IMR-90 (cell line): ENCODE measurements at regions not wholly inside any gene's neighbourhood (a gene's known extent, or its start where the extent isn't known, plus 50 kb on each side); places are given as distances from the start of the nearest gene placed in this dataset.

ENCODE experiments used
- ATAC-seq: fragments of 200-7000 bp; cut with Tn5 transposase; 2 replicates; pipeline ENCODE4 v1.9.1; 2020; ENCODE audit warnings: low read depth, mild to moderate bottlenecking, moderate library complexity
- BruUV-seq: library from RNA; stranded (reverse); fragments of 400-500 nt; replicated peaks from 2 replicates; lab custom pipeline; 2021; lab: Mats Ljungman, UMichigan
- CTCF ChIA-PET: fragments of 300-600 bp; formaldehyde crosslinking; extraction: SDS; loops from one replicate; lab custom pipeline; 2021; ENCODE audit warnings: antibody characterized with exemption; lab: Yijun Ruan, JAX
- POLR2A ChIA-PET: fragments of 300-600 bp; sonication (Branson Sonifier 250); formaldehyde crosslinking; loops from one replicate; lab custom pipeline; 2022; ENCODE audit warnings: antibody characterized with exemption; ENCODE audit not compliant: unreplicated experiment; lab: Charles Lee
- DNase-seq: peaks from one replicate; pipeline ENCODE4 v3.0.0; 2013
- H2AFZ ChIP-seq: replicated peaks from 2 replicates; pipeline ENCODE3; 2013; ENCODE audit warnings: low read length, mild to moderate bottlenecking; ENCODE audit not compliant: poor library complexity
- H2AK5ac ChIP-seq: 2 replicates; pipeline ENCODE4 v1.6.1; 2013; ENCODE audit warnings: low read depth, low read length, inconsistent platforms
- H2AK9ac ChIP-seq: replicated peaks from 2 replicates; pipeline ENCODE3; 2013; ENCODE audit warnings: mild to moderate bottlenecking, low read depth, low read length, moderate library complexity; ENCODE audit not compliant: poor library complexity
- H2BK120ac ChIP-seq: 2 replicates; pipeline ENCODE4 v1.6.1; 2013; ENCODE audit warnings: low read depth, low read length, inconsistent platforms
- H2BK15ac ChIP-seq: 3 replicates; pipeline ENCODE4 v1.6.1; 2013; ENCODE audit warnings: low read depth, low read length, inconsistent platforms
- H2BK20ac ChIP-seq: 2 replicates; pipeline ENCODE4 v1.6.1; 2013; ENCODE audit warnings: low read depth, mild to moderate bottlenecking, inconsistent platforms, low read length, moderate library complexity
- H2BK5ac ChIP-seq: 2 replicates; pipeline ENCODE4 v1.6.1; 2013; ENCODE audit warnings: mild to moderate bottlenecking, low read depth, low read length, inconsistent platforms; ENCODE audit not compliant: poor library complexity, severe bottlenecking
- H3K14ac ChIP-seq: replicated peaks from 2 replicates; pipeline ENCODE4 v1.6.1; 2013; ENCODE audit warnings: low read depth, low read length, inconsistent platforms
- H3K18ac ChIP-seq: 2 replicates; pipeline ENCODE4 v1.6.1; 2013; ENCODE audit warnings: low read depth, low read length, control low read depth
- H3K23ac ChIP-seq: 2 replicates; pipeline ENCODE4 v1.6.1; 2013; ENCODE audit warnings: low read depth, low read length, inconsistent platforms
- H3K27ac ChIP-seq: 2 replicates; pipeline ENCODE4 v1.5.1; 2013; ENCODE audit warnings: mild to moderate bottlenecking, control low read depth, low read length; ENCODE audit not compliant: insufficient read depth
- H3K27me3 ChIP-seq: 2 replicates; pipeline ENCODE4 v1.6.1; 2013; ENCODE audit warnings: low read length; ENCODE audit not compliant: control insufficient read depth, insufficient read depth
- H3K36me3 ChIP-seq: 2 replicates; pipeline ENCODE4 v1.6.1; 2013; ENCODE audit warnings: low read length, mixed read lengths; ENCODE audit not compliant: control insufficient read depth, insufficient read depth
- H3K4ac ChIP-seq: 2 replicates; pipeline ENCODE4 v1.6.1; 2013; ENCODE audit warnings: low read depth, low read length, inconsistent platforms
- H3K4me1 ChIP-seq: 2 replicates; pipeline ENCODE4 v1.6.1; 2013; ENCODE audit warnings: low read length, mixed read lengths; ENCODE audit not compliant: control insufficient read depth, insufficient read depth
- H3K4me2 ChIP-seq: 2 replicates; pipeline ENCODE4 v1.6.1; 2013; ENCODE audit warnings: low read depth, mild to moderate bottlenecking, control low read depth, low read length, moderate library complexity
- H3K4me3 ChIP-seq: 2 replicates; pipeline ENCODE4 v1.5.1; 2013; ENCODE audit warnings: low read depth, mild to moderate bottlenecking, control low read depth, low read length, moderate library complexity; ENCODE audit not compliant: insufficient read depth
- H3K56ac ChIP-seq: 2 replicates; pipeline ENCODE4 v1.6.1; 2013; ENCODE audit warnings: low read length, inconsistent platforms; ENCODE audit not compliant: insufficient read depth; ENCODE audit errors: extremely low read depth
- H3K79me1 ChIP-seq, 2 experiments: 2 replicates each; pipeline ENCODE4 v1.6.1; 2013; ENCODE audit warnings: low read length in 2 of 2, inconsistent platforms in 1 of 2, low read depth in 1 of 2
- H3K9ac ChIP-seq: 2 replicates; pipeline ENCODE4 v1.6.1; 2013; ENCODE audit warnings: low read depth, low read length, control low read depth
- H3K9me1 ChIP-seq: 2 replicates; pipeline ENCODE4 v1.6.1; 2013; ENCODE audit warnings: low read length, inconsistent platforms; ENCODE audit not compliant: insufficient read depth
- H3K9me3 ChIP-seq: 2 replicates; pipeline ENCODE4 v1.6.1; 2013; ENCODE audit warnings: low read length; ENCODE audit not compliant: control insufficient read depth, insufficient read depth
- H4K20me1 ChIP-seq: 2 replicates; pipeline ENCODE4 v1.6.1; 2013; ENCODE audit warnings: low read length, inconsistent platforms; ENCODE audit not compliant: insufficient read depth
- H4K5ac ChIP-seq: 2 replicates; pipeline ENCODE4 v1.6.1; 2013; ENCODE audit warnings: mild to moderate bottlenecking, low read depth, low read length, control low read depth
- H4K8ac ChIP-seq, 2 experiments: 2 replicates each; pipeline ENCODE4 v1.6.1; 2013; ENCODE audit warnings: low read depth in 2 of 2, low read length in 2 of 2, control low read depth in 1 of 2, inconsistent platforms in 1 of 2
- H4K91ac ChIP-seq: 2 replicates; pipeline ENCODE4 v1.6.1; 2013; ENCODE audit warnings: low read depth, low read length, inconsistent platforms; ENCODE audit not compliant: insufficient read depth
- BHLHE40 ChIP-seq: fragments of 150-350 bp; IDR thresholded peaks from 2 replicates; pipeline ENCODE4 v1.6.1; 2016; ENCODE audit warnings: mild to moderate bottlenecking, low read depth, low read length
- CEBPB ChIP-seq: IDR thresholded peaks from 2 replicates; pipeline ENCODE4 v1.6.1; 2012; ENCODE audit warnings: low read depth, low read length, improper control_type of control experiment
- CHD1 ChIP-seq: IDR thresholded peaks from 2 replicates; pipeline ENCODE4 v1.6.1; 2012; ENCODE audit warnings: low read depth, low read length, improper control_type of control experiment
- FOS ChIP-seq: fragments of 150-350 bp; IDR thresholded peaks from 2 replicates; pipeline ENCODE4 v1.6.1; 2016; ENCODE audit warnings: low read depth, low read length
- MAFK ChIP-seq: IDR thresholded peaks from 2 replicates; pipeline ENCODE4 v1.6.1; 2012; ENCODE audit warnings: low read depth, low read length, improper control_type of control experiment
- MAZ ChIP-seq: IDR thresholded peaks from 2 replicates; pipeline ENCODE4 v1.6.1; 2012; ENCODE audit warnings: low read depth, mild to moderate bottlenecking, low read length, improper control_type of control experiment, moderate library complexity, borderline replicate concordance
- MXI1 ChIP-seq: IDR thresholded peaks from 2 replicates; pipeline ENCODE4 v1.6.1; 2012; ENCODE audit warnings: low read depth, mild to moderate bottlenecking, low read length, moderate library complexity, borderline replicate concordance
- NFE2L2 ChIP-seq: fragments of 150-350 bp; IDR thresholded peaks from 2 replicates; pipeline ENCODE4 v1.6.1; 2016; ENCODE audit warnings: low read depth, mild to moderate bottlenecking, low read length
- POLR2A ChIP-seq: IDR thresholded peaks from 2 replicates; pipeline ENCODE4 v1.6.1; 2012; ENCODE audit warnings: mild to moderate bottlenecking, low read depth, low read length
- RCOR1 ChIP-seq: IDR thresholded peaks from 2 replicates; pipeline ENCODE4 v1.6.1; 2012; ENCODE audit warnings: mild to moderate bottlenecking, low read length, improper control_type of control experiment; ENCODE audit not compliant: insufficient replicate concordance
- RFX5 ChIP-seq: IDR thresholded peaks from 2 replicates; pipeline ENCODE4 v1.8.0; 2012; ENCODE audit warnings: low read depth, mild to moderate bottlenecking, low read length, moderate library complexity
- USF2 ChIP-seq: fragments of 150-350 bp; IDR thresholded peaks from 2 replicates; pipeline ENCODE4 v1.6.1; 2017; ENCODE audit warnings: mild to moderate bottlenecking, antibody characterized with exemption, low read length, low read depth
- WGBS, 2 experiments: methylation state at CpG; one replicate each; pipeline versions ENCODE4 v1.1.5 to v1.1.7; 2013; ENCODE audit warnings: missing lambda C conversion rate in 2 of 2; ENCODE audit not compliant: insufficient read length in 1 of 2; ENCODE audit errors: extremely low coverage in 2 of 2; 5-methylcytosine and 5-hydroxymethylcytosine counted together
- dilution Hi-C: fragments of 300-500 bp; cut with HindIII; formaldehyde crosslinking; loops from one replicate; pipeline ENCODE4 v1.14.3; 2018; ENCODE audit warnings: low sequenced_read_pairs; ENCODE audit not compliant: unreplicated experiment
- in situ Hi-C: fragments of 300-500 bp; cut with MboI; formaldehyde crosslinking; loops from 3 replicates; pipeline ENCODE4 v1.14.3; 2019; ENCODE audit warnings: low sequenced_read_pairs, inconsistent platforms, mixed read lengths
- intact Hi-C: fragments of 100-400 bp; cut with micrococcal nuclease; formaldehyde crosslinking; loops from 2 replicates; pipeline ENCODE4 v1.10.0; 2022

GRCh38 chr11:103680826-103681225 lies 355.6 kb upstream of the DDI1 start:
- Histone ChIP-seq H2BK15ac (peak overlapping the region; percentile 62; the same call in 2 of the 3 replicates), H3K18ac (no peak overlapping the region), H3K9ac (no peak overlapping the region), H4K91ac (no peak overlapping the region), H2BK5ac (no peak overlapping the region), H3K23ac (no peak overlapping the region), H3K27ac (no peak overlapping the region), H4K20me1 (no peaks in the 10 kb centered on the region), H4K5ac (no peak overlapping the region), H3K9me1 (no peaks in the 10 kb centered on the region), H3K4ac (no peak overlapping the region), H3K14ac (no peak overlapping the region), H3K9me3 (no peaks in the 10 kb centered on the region), H3K4me2 (no peak overlapping the region), H3K56ac (no peak overlapping the region), H2BK20ac (peak overlapping the region; percentile 44; the same call in 1 of the 2 replicates), H3K79me1 (no peaks in the 10 kb centered on the region), H3K4me1 (peaks cover 5% of the 10 kb centered on the region), H3K4me3 (no peak overlapping the region), H2AK5ac (no peak overlapping the region), H3K36me3 (no peaks in the 10 kb centered on the region), H2AFZ (no peak overlapping the region), H3K27me3 (no peaks in the 10 kb centered on the region), H2BK120ac (peak overlapping the region; percentile 42; the same call in 1 of the 2 replicates), H2AK9ac (no peak overlapping the region), H4K8ac (no peak overlapping the region)
- no TSS peak for BruUV-seq
- TF ChIP-seq USF2 (no peak), MAFK (no peak), POLR2A (no peak), MXI1 (no peak), MAZ (no peak), BHLHE40 (no peak), RFX5 (no peak), RCOR1 (no peak), CEBPB (no peak), FOS (no peak), CHD1 (no peak), NFE2L2 (no peak)
- dilution Hi-C loops (no loop called here), in situ Hi-C loops (no loop called here), intact Hi-C loops (loop anchor here (5.0 kb wide), 1 partner anchor 241 kb away; no protein-coding TSS in a partner anchor)
- POLR2A ChIA-PET, result no interaction called here
- ATAC-seq, result no peak
- CTCF ChIA-PET, result interaction anchor here (0.9 kb wide), 1 partner anchor 482 kb away, joined by 4 read pairs; no protein-coding TSS in a partner anchor
- WGBS, 2 experiments, result no CpG with 5 or more reads among the region's 1 CpG
- no peak for DNase-seq
